H9 (cell line): ENCODE measurements at regions not wholly inside any gene's neighbourhood (a gene's known extent, or its start where the extent isn't known, plus 50 kb on each side); places are given as distances from the start of the nearest gene placed in this dataset.
A peak's percentile ranks its signal among the peaks of the same experiment; 100 is the strongest.

Source experiments
- DNase-seq: peaks from one replicate; pipeline ENCODE4 v3.0.0-alpha.2; 2017
- H2AFZ ChIP-seq: one replicate; pipeline ENCODE4 v1.6.1; 2013; ENCODE audit warnings: mild to moderate bottlenecking, low read length, control low read depth, moderate library complexity
- H2AK5ac ChIP-seq: 2 replicates; pipeline ENCODE4 v1.6.1; 2013; ENCODE audit warnings: low read length, control low read depth, mixed read lengths; ENCODE audit not compliant: insufficient read length
- H2BK120ac ChIP-seq: one replicate; pipeline ENCODE4 v1.6.1; 2013; ENCODE audit warnings: low read depth, mild to moderate bottlenecking, low read length, control low read depth, inconsistent platforms; ENCODE audit not compliant: poor library complexity, severe bottlenecking
- H2BK12ac ChIP-seq: 2 replicates; pipeline ENCODE4 v1.6.1; 2013; ENCODE audit warnings: low read length, control low read depth, mixed read lengths, low read depth; ENCODE audit not compliant: insufficient read length
- H2BK15ac ChIP-seq: 2 replicates; pipeline ENCODE4 v1.6.1; 2013; ENCODE audit warnings: low read depth, low read length, control low read depth
- H2BK20ac ChIP-seq: one replicate; pipeline ENCODE4 v1.6.1; 2013; ENCODE audit warnings: low read depth, mild to moderate bottlenecking, low read length, control low read depth, inconsistent platforms; ENCODE audit not compliant: poor library complexity, severe bottlenecking
- H2BK5ac ChIP-seq: 2 replicates; pipeline ENCODE4 v1.6.1; 2013; ENCODE audit warnings: low read length, control low read depth, mixed read lengths; ENCODE audit not compliant: insufficient read length
- H3K14ac ChIP-seq: 2 replicates; pipeline ENCODE4 v1.6.1; 2013; ENCODE audit warnings: low read length, control low read depth; ENCODE audit not compliant: insufficient read depth
- H3K18ac ChIP-seq: 2 replicates; pipeline ENCODE4 v1.6.1; 2013; ENCODE audit warnings: low read depth, mild to moderate bottlenecking, mixed read lengths, low read length, control low read depth; ENCODE audit not compliant: insufficient read length
- H3K23ac ChIP-seq: 2 replicates; pipeline ENCODE4 v1.6.1; 2013; ENCODE audit warnings: low read length, control low read depth, mixed read lengths, low read depth; ENCODE audit not compliant: insufficient read length
- H3K23me2 ChIP-seq: 2 replicates; pipeline ENCODE4 v1.6.1; 2013; ENCODE audit warnings: low read depth, mild to moderate bottlenecking, mixed read lengths, low read length, control low read depth; ENCODE audit not compliant: insufficient read length, poor library complexity, severe bottlenecking
- H3K27ac ChIP-seq: 2 replicates; pipeline ENCODE4 v1.5.1; 2013; ENCODE audit warnings: low read length, control low read depth, mixed read lengths, low read depth; ENCODE audit not compliant: insufficient read length
- H3K27me3 ChIP-seq: 2 replicates; pipeline ENCODE4 v1.6.1; 2013; ENCODE audit warnings: low read length, control low read depth, inconsistent platforms; ENCODE audit not compliant: insufficient read depth
- H3K4ac ChIP-seq: 2 replicates; pipeline ENCODE4 v1.6.1; 2013; ENCODE audit warnings: low read depth, mild to moderate bottlenecking, control low read depth, inconsistent platforms, low read length, moderate library complexity
- H3K4me1 ChIP-seq: 2 replicates; pipeline ENCODE4 v1.6.1; 2013; ENCODE audit warnings: low read length, control low read depth, inconsistent platforms; ENCODE audit not compliant: insufficient read depth
- H3K4me2 ChIP-seq: 2 replicates; pipeline ENCODE4 v1.6.1; 2013; ENCODE audit warnings: low read length, control low read depth, mixed read lengths; ENCODE audit not compliant: insufficient read length, insufficient read depth
- H3K56ac ChIP-seq: 2 replicates; pipeline ENCODE4 v1.6.1; 2013; ENCODE audit warnings: low read depth, mild to moderate bottlenecking, mixed read lengths, low read length, control low read depth; ENCODE audit not compliant: insufficient read length
- H3K79me1 ChIP-seq: 2 replicates; pipeline ENCODE4 v1.6.1; 2013; ENCODE audit warnings: low read depth, mild to moderate bottlenecking, moderate library complexity, low read length, control low read depth, inconsistent platforms; ENCODE audit not compliant: insufficient read depth, poor library complexity, severe bottlenecking
- H3K79me2 ChIP-seq: 2 replicates; pipeline ENCODE4 v1.6.1; 2013; ENCODE audit warnings: low read length, control low read depth, inconsistent platforms; ENCODE audit not compliant: insufficient read depth
- H3K9ac ChIP-seq: 2 replicates; pipeline ENCODE4 v1.6.1; 2013; ENCODE audit warnings: low read length, control low read depth, mixed read lengths; ENCODE audit not compliant: insufficient read length; ENCODE audit errors: extremely low read depth
- H3K9me3 ChIP-seq: one replicate; pipeline ENCODE4 v1.6.1; 2013; ENCODE audit warnings: low read depth, low read length, inconsistent platforms; ENCODE audit not compliant: control insufficient read depth
- H3T11ph ChIP-seq: one replicate; pipeline ENCODE4 v1.6.1; 2013; ENCODE audit warnings: mild to moderate bottlenecking, low read length, control low read depth, inconsistent platforms
- H4K20me1 ChIP-seq: one replicate; pipeline ENCODE4 v1.6.1; 2013; ENCODE audit not compliant: control insufficient read depth, insufficient read length, insufficient read depth
- H4K5ac ChIP-seq: 2 replicates; pipeline ENCODE4 v1.6.1; 2013; ENCODE audit warnings: low read depth, mild to moderate bottlenecking, mixed read lengths, low read length, control low read depth; ENCODE audit not compliant: insufficient read length
- H4K8ac ChIP-seq: replicated peaks from 2 replicates; pipeline ENCODE4 v1.6.1; 2013; ENCODE audit warnings: low read length, control low read depth, mixed read lengths, low read depth; ENCODE audit not compliant: insufficient read length
- H4K91ac ChIP-seq: 2 replicates; pipeline ENCODE4 v1.6.1; 2013; ENCODE audit warnings: low read depth, mild to moderate bottlenecking, moderate library complexity, mixed read lengths, low read length, control low read depth; ENCODE audit not compliant: insufficient read length
- H3K27ac Mint-ChIP-seq, 3 experiments: 2 replicates in 2 of 3; 3 replicates in 1 of 3; pipeline ENCODE4 v1.8.0; 2020 to 2021; ENCODE audit warnings: mixed read lengths in 3 of 3, mild to moderate bottlenecking in 1 of 3, moderate library complexity in 1 of 3
- H3K27me3 Mint-ChIP-seq: 2 replicates; pipeline ENCODE4 v1.8.0; 2021; ENCODE audit warnings: low read depth, mild to moderate bottlenecking, moderate library complexity, mixed read lengths
- H3K36me3 Mint-ChIP-seq, 3 experiments: 2 replicates in 2 of 3; 3 replicates in 1 of 3; pipeline ENCODE4 v1.8.0; 2020 to 2021; ENCODE audit warnings: low read depth in 3 of 3, mixed read lengths in 3 of 3; ENCODE audit not compliant: insufficient read depth in 1 of 3
- H3K4me1 Mint-ChIP-seq, 2 experiments: 2 replicates each; pipeline ENCODE4 v1.8.0; 2020; ENCODE audit warnings: mixed read lengths in 2 of 2
- H3K4me3 Mint-ChIP-seq, 2 experiments: 2 replicates in 1 of 2; 3 replicates in 1 of 2; pipeline ENCODE4 v1.8.0; 2020 to 2021; ENCODE audit warnings: mild to moderate bottlenecking in 2 of 2, mixed read lengths in 2 of 2, moderate library complexity in 1 of 2
- H3K9me3 Mint-ChIP-seq, 2 experiments: 2 replicates in 1 of 2; 3 replicates in 1 of 2; pipeline ENCODE4 v1.8.0; 2020; ENCODE audit warnings: mild to moderate bottlenecking in 2 of 2, mixed read lengths in 2 of 2, moderate library complexity in 1 of 2
- WGBS: extraction: QIAGEN DNeasy Blood & Tissue Kit; methylation state at CpG from one replicate; pipeline ENCODE4 v1.1.7; 2013; ENCODE audit warnings: missing lambda C conversion rate, low lambda C conversion rate, mixed read lengths; ENCODE audit not compliant: insufficient read length; ENCODE audit errors: extremely low coverage; 5-methylcytosine and 5-hydroxymethylcytosine counted together
- TF ChIP-seq, protein P1 (sequence below): fragments of 200-600 bp; sonication (generic); conservative IDR thresholded peaks from 3 replicates; pipeline ENCODE4 v1.8.0; 2021; ENCODE audit warnings: antibody characterized with exemption, mild to moderate bottlenecking

DNA sequence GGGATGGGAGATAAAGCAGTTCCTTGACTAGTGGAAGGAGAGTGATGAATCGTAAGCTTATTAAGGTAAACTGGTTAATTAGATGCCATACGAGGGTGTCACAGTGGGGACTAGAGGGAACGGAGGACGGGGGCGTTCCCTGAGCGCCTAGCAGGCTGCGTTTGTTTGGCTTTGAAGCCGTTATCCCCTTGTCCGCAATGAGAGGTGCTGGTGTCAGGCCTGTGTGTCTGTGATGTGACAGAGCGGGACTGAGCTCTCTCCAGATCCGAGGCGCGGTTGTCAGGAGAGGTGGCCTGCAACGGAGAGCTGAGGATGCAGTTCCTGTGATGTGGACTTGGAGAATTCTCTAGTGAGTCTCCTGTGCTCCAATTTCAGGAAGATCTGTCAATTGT lies 60.0 kb upstream of the PRPS1L1 start:
- peaks cover 12 to 14% of the 10 kb centered on the region in 2 experiments for H3K4me1 Mint-ChIP-seq
- H3K27me3 Mint-ChIP-seq = peaks cover 59% of the 10 kb centered on the region
- peak; percentile 38 for DNase-seq

More for the DNA sequence above, 60.0 kb upstream of the PRPS1L1 start:
- TF ChIP-seq, protein P1, sequence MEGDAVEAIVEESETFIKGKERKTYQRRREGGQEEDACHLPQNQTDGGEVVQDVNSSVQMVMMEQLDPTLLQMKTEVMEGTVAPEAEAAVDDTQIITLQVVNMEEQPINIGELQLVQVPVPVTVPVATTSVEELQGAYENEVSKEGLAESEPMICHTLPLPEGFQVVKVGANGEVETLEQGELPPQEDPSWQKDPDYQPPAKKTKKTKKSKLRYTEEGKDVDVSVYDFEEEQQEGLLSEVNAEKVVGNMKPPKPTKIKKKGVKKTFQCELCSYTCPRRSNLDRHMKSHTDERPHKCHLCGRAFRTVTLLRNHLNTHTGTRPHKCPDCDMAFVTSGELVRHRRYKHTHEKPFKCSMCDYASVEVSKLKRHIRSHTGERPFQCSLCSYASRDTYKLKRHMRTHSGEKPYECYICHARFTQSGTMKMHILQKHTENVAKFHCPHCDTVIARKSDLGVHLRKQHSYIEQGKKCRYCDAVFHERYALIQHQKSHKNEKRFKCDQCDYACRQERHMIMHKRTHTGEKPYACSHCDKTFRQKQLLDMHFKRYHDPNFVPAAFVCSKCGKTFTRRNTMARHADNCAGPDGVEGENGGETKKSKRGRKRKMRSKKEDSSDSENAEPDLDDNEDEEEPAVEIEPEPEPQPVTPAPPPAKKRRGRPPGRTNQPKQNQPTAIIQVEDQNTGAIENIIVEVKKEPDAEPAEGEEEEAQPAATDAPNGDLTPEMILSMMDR = no peak
- WGBS = no CpG with 5 or more reads among the region's 14 CpGs
- Histone ChIP-seq H4K91ac (no peak overlapping the region), H3K56ac (no peak overlapping the region), H4K20me1 (no peaks in the 10 kb centered on the region), H2BK12ac (no peak overlapping the region), H3K23me2 (peaks cover 10% of the 10 kb centered on the region), H2AFZ (no peak overlapping the region), H4K5ac (no peak overlapping the region), H3K79me2 (no peaks in the 10 kb centered on the region), H3T11ph (no peak overlapping the region), H3K4me1 (no peaks in the 10 kb centered on the region), H2AK5ac (no peak overlapping the region), H3K27ac (no peak overlapping the region), H3K9me3 (no peaks in the 10 kb centered on the region), H2BK120ac (no peak overlapping the region), H3K4ac (no peak overlapping the region), H3K18ac (no peak overlapping the region), H3K27me3 (peaks cover 8% of the 10 kb centered on the region; the same call in 1 of the 2 replicates), H3K23ac (no peak overlapping the region), H4K8ac (no peak overlapping the region), H2BK15ac (no peak overlapping the region), H3K4me2 (peak overlapping the region; percentile 85), H3K79me1 (no peaks in the 10 kb centered on the region), H3K14ac (no peak overlapping the region), H2BK5ac (no peak overlapping the region), H3K9ac (no peak overlapping the region), H2BK20ac (no peak overlapping the region)
- no peak overlapping the region for H3K27ac Mint-ChIP-seq
- H3K9me3 Mint-ChIP-seq = no peaks in the 10 kb centered on the region; a peak in 1 of 5 replicates
- H3K36me3 Mint-ChIP-seq = no peaks in the 10 kb centered on the region
- H3K4me3 Mint-ChIP-seq = peak overlapping the region; percentile 76 to 86
